Transverse colon (tissue), 4 donors: ENCODE measurements at regions not wholly inside any gene's neighbourhood (a gene's known extent, or its start where the extent isn't known, plus 50 kb on each side); places are given as distances from the start of the nearest gene placed in this dataset.
"Not testable (repeated sequence)": the region's sequence is repeated elsewhere in the genome, so short reads cannot be mapped to it uniquely, and the experiment has no call there.

Experiments used
- DNase-seq: peaks from one replicate; pipeline ENCODE4 v3.0.0-alpha.2; 2019
- H3K27ac ChIP-seq, 4 donors: fragments of 200-600 bp; sonication (generic); 2 replicates each; pipeline ENCODE4 v1.5.1; 2016 to 2018; ENCODE audit warnings: inconsistent platforms in 4 of 4
- H3K27me3 ChIP-seq: fragments of 200-600 bp; sonication (generic); 2 replicates; pipeline ENCODE4 v1.5.1; 2017; ENCODE audit warnings: inconsistent platforms
- H3K36me3 ChIP-seq, 4 donors: fragments of 200-600 bp; sonication (generic); 2 replicates each; pipeline ENCODE4 v1.5.1; 2017 to 2019; ENCODE audit warnings: inconsistent platforms in 4 of 4
- H3K4me1 ChIP-seq, 4 donors: fragments of 200-600 bp; sonication (generic); 2 replicates each; pipeline ENCODE4 v1.5.1; 2017 to 2020; ENCODE audit warnings: inconsistent platforms in 4 of 4
- H3K4me3 ChIP-seq, 4 donors: fragments of 200-600 bp; sonication (generic); 1 replicate in 1 of 4; 2 replicates in 3 of 4; pipeline versions ENCODE4 v1.5.1 to v1.6.1; 2017 to 2019; ENCODE audit warnings: inconsistent platforms in 4 of 4
- H3K9me3 ChIP-seq, 2 donors: fragments of 200-600 bp; sonication (generic); 2 replicates each; pipeline ENCODE4 v1.5.1; 2017 to 2019; ENCODE audit warnings: inconsistent platforms in 2 of 2
- CTCF ChIP-seq, 5 experiments: fragments of 200-600 bp in 3 of 5; fragments of 450-650 bp in 2 of 5; sonication (generic) in 3 of 5; IDR thresholded peaks; 1 replicate in 2 of 5; 2 replicates in 3 of 5; pipeline ENCODE4 v1.5.1; 2016 to 2017; ENCODE audit warnings: antibody characterized with exemption in 5 of 5, inconsistent platforms in 3 of 5, mild to moderate bottlenecking in 2 of 5, moderate library complexity in 1 of 5
- EP300 ChIP-seq: sonication (generic); formaldehyde crosslinking; IDR thresholded peaks from one replicate; pipeline ENCODE4 v1.6.1; 2017; ENCODE audit warnings: antibody characterized with exemption, low read depth
- POLR2A ChIP-seq: fragments of 450-650 bp; IDR thresholded peaks from one replicate; pipeline ENCODE4 v1.6.1; 2016; ENCODE audit warnings: antibody characterized with exemption, mild to moderate bottlenecking, moderate library complexity
- POLR2AphosphoS5 ChIP-seq, 3 donors: sonication (generic); formaldehyde crosslinking; IDR thresholded peaks; one replicate each; pipeline ENCODE4 v1.6.1; 2016; ENCODE audit warnings: antibody characterized with exemption in 3 of 3
- WGBS, 2 donors: methylation state at CpG; one replicate each; pipeline ENCODE4 v1.1.5; 2018; ENCODE audit warnings: low coverage in 1 of 2; 5-methylcytosine and 5-hydroxymethylcytosine counted together
- in situ Hi-C, 4 donors: fragments of 200-750 bp; cut with MboI; loops; one replicate each; pipeline versions ENCODE4 v1.15.0 to v1.15.1; 2017; ENCODE audit warnings: low sequenced_read_pairs in 3 of 4, low pct_ligation_motif_present in 1 of 4, low pct_unique_long_range_greater_than_20kb in 1 of 4
- intact Hi-C: fragments of 100-400 bp; cut with DNase I; formaldehyde crosslinking; loops from one replicate; pipeline ENCODE4 v1.15.1; 2023; ENCODE audit warnings: low total_unique reads

DNA sequence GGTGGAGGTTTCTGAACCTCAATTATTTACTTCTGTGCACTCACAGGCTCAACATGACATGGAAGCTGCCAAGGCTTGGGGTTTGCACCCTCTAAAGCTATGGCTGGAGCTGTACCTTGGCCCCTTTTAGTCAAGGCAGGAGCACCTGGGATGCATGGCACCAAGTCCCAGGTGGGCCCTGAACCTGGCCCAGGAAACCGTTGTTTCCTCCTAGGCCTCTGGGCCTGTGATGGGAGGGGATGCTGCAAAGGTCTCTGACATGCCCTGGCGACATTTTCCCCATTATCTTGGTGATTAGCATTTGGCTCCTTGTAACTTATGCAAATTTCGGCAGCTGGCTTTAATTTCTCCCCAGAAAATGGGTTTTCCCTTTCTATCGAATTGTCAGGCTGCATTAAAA lies 726.1 kb upstream of the POU3F4 start:
- no peak for DNase-seq
- Histone ChIP-seq H3K27me3 (no peaks in the 10 kb centered on the region), H3K4me3 (no peak overlapping the region), H3K9me3 (no peaks in the 10 kb centered on the region), H3K27ac (no peak overlapping the region), H3K4me1 (no peaks in the 10 kb centered on the region), H3K36me3 (no peaks in the 10 kb centered on the region)
- intact Hi-C loops (no loop called here), in situ Hi-C loops (no loop called here)
- no peak for TF ChIP-seq EP300
- no peak for TF ChIP-seq CTCF (IDR thresholded peaks at IDR 0.05)
- no peak for TF ChIP-seq POLR2A
- TF ChIP-seq POLR2AphosphoS5 (IDR thresholded peaks at IDR 0.05): no peak
- 49 to 74% methylated on average over 3 to 4 of the region's 4 CpGs for WGBS, 2 donors

DNA sequence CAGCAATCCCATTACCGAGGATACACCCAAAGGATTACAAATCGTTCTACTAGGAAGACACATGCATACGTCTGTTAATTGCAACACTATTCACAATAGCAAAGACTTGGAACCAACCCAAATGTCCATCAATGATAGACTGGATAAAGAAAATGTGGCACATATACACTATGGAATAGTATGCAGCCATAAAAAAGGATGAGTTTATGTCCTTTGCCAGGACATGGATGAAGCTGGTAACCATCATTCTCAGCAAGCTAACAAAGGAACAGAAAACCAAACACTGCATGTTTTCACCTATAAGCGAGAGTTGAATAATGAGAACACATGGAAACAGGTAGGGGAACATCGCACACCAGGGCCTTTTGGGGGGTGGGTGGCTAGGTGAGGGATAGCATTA lies 695.2 kb upstream of the POU3F4 start:
- WGBS, 2 donors: 87% methylated on average over 5 of the region's 5 CpGs; no CpG with 5 or more reads in 1 of the 2 donors
- intact Hi-C loops, H3K27ac ChIP-seq: not testable (repeated sequence)

GRCh38 chrX:82813671-82814078 lies 694.4 kb upstream of the POU3F4 start:
- no peak overlapping the region for H3K4me3 ChIP-seq
- no peaks in the 10 kb centered on the region for H3K9me3 ChIP-seq
- H3K27ac ChIP-seq: no peak overlapping the region
- TF ChIP-seq POLR2A (no peak), POLR2AphosphoS5 (IDR thresholded peaks at IDR 0.05) (no peak), EP300 (no peak), CTCF (IDR thresholded peaks at IDR 0.05) (no peak)
- in situ Hi-C loops: no loop called here
- WGBS, 2 donors: 33% methylated on average over 1 of the region's 1 CpG; no CpG with 5 or more reads in 1 of the 2 donors
- H3K36me3 ChIP-seq: no peaks in the 10 kb centered on the region
- no peaks in the 10 kb centered on the region for H3K27me3 ChIP-seq
- intact Hi-C loops: no loop called here
- no peaks in the 10 kb centered on the region for H3K4me1 ChIP-seq
- DNase-seq: no peak

More for the DNA sequence above, 695.2 kb upstream of the POU3F4 start:
- H3K4me3 ChIP-seq, H3K9me3 ChIP-seq, H3K36me3 ChIP-seq, H3K27me3 ChIP-seq, DNase-seq, in situ Hi-C loops, H3K4me1 ChIP-seq: not testable (repeated sequence)

DNA sequence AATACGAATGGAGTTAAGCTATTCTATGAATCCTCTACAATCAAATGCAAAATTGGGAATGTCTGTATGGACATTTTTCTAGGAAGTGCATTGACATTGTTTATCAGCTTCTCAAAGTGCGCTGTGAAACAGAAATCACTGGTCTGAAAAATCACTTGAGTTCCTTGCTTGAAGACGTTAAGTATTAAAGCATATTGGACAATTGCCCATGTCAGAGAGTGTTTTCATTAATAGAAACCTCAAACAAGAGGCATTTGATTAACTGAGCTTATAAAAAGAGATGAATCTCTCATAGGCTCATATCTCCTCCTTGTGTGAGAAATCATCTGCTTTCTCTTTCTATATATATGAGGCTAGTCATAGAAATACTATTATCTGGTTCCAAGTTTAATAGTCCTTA lies 692.1 kb upstream of the POU3F4 start:
- H3K4me1 ChIP-seq: no peaks in the 10 kb centered on the region
- DNase-seq: no peak
- H3K27me3 ChIP-seq: no peaks in the 10 kb centered on the region
- H3K4me3 ChIP-seq: no peak overlapping the region
- TF ChIP-seq CTCF (IDR thresholded peaks at IDR 0.05): no peak
- no peak for TF ChIP-seq EP300
- TF ChIP-seq POLR2AphosphoS5 (IDR thresholded peaks at IDR 0.05): no peak
- no peak for TF ChIP-seq POLR2A
- in situ Hi-C loops (no loop called here), intact Hi-C loops (no loop called here)
- H3K9me3 ChIP-seq: no peaks in the 10 kb centered on the region
- H3K36me3 ChIP-seq: no peaks in the 10 kb centered on the region
- H3K27ac ChIP-seq: no peak overlapping the region
- 71% methylated on average over 3 of the region's 3 CpGs; no CpG with 5 or more reads in 1 of the 2 donors for WGBS, 2 donors

DNA sequence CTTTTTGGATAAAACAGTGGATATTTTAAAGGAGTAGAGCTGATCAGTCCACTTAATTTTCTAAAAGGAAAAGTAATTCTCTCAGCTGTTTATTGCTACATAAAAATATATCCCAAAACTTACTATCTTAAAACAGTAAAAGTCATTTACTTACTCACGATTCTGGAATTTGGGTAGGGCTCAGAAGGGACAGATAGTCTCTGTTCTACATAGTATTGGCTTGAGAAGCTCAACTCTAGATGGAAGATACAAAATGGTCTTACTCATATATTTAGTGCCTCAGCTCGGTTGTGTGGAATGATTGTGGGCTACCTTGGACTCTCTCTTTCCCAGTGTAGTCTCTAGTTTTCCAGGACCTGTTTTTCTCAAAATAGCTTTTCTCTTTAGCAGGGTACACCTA lies 691.5 kb upstream of the POU3F4 start:
- no peaks in the 10 kb centered on the region for H3K4me1 ChIP-seq
- DNase-seq: no peak
- no peaks in the 10 kb centered on the region for H3K36me3 ChIP-seq
- no peak overlapping the region for H3K27ac ChIP-seq
- in situ Hi-C loops (no loop called here), intact Hi-C loops (no loop called here)
- no peaks in the 10 kb centered on the region for H3K27me3 ChIP-seq
- WGBS, 2 donors: 54 to 67% methylated on average over 1 to 2 of the region's 2 CpGs
- no peak overlapping the region for H3K4me3 ChIP-seq
- TF ChIP-seq EP300: no peak
- TF ChIP-seq CTCF (IDR thresholded peaks at IDR 0.05): no peak
- no peak for TF ChIP-seq POLR2A
- no peak for TF ChIP-seq POLR2AphosphoS5 (IDR thresholded peaks at IDR 0.05)
- no peaks in the 10 kb centered on the region for H3K9me3 ChIP-seq
